Activated CD4-positive, alpha-beta T cell treated with anti-CD3 and anti-CD28 coated beads for 24 hours (primary cell): ENCODE measurements at regions not wholly inside any gene's neighbourhood (a gene's known extent, or its start where the extent isn't known, plus 50 kb on each side); places are given as distances from the start of the nearest gene placed in this dataset.

Experiments used
- DNase-seq, 2 donors: peaks; one replicate each; pipeline ENCODE4 v3.0.0-alpha.2; 2020; ENCODE audit warnings: low read depth in 2 of 2

- no peak for DNase-seq
These were observed 409.9 kb downstream of the MTX2 start for GRCh38 chr2:176679061-176679669.

- no peak for DNase-seq
These were observed 411.8 kb downstream of the MTX2 start for GRCh38 chr2:176680916-176681516.

GRCh38 chr2:176681584-176682115 lies 412.4 kb downstream of the MTX2 start:
- DNase-seq: no peak

DNA sequence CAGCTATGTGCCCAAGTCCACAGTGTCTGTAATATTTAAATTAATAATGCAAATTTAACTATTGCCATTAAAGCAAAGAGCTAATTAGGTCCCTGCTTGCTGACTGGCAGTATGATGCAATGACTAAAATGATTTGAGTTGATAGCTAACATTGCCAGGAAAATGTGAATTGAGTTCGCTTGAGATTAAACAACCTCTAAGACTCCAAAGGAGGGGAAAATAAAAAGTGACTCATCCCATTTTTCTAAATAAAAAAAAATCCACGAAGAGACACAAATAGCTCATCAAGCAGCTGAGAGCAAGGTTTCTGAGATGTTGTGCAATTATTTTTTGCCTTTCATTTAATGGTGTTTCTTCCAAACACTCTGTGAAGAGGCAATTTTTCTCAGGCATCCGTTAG lies 413.0 kb downstream of the MTX2 start:
- no peak for DNase-seq

DNA sequence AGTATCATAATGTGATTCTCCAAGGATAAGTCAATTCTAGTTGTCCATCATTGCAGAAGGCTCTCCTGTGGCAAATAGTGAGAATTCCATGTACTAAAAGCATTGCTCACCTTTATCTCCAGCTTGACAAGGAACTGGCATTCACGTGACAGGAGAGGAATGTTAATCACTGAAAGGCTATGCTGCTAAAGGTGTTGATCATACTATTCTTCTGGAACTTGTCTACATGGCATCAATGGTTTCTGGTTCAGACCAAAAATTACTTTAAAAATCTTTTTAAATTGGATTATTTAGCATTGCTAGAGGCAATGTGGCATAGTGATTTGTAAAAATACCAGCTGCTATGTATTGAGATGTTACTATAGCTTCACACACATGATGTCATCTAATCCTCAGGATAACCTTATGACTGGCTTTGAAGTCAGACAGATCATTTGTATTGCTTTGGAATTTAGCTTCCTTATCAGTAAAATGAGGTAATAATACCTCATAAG lies 414.4 kb downstream of the MTX2 start:
- no peak for DNase-seq

DNA sequence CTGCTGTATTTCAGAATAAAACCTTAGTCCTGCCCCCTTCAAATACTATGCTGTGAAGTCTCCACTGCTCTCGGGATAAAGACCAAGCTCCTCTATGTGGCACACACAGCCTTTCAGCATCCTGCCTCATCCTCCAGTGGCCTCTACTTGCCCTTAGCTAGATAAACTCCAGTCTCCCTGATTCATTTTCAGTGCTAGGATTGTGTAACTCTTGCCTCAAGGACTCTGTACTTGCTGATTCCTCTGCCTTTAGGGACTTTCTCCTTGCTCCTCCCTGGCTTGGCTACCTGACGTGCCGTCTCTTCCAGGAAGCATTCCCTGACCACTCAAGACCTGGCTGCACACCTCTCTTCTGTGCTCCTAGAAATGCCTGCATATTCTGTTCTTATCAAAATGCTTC lies 416.7 kb downstream of the MTX2 start:
- DNase-seq: no peak

DNA sequence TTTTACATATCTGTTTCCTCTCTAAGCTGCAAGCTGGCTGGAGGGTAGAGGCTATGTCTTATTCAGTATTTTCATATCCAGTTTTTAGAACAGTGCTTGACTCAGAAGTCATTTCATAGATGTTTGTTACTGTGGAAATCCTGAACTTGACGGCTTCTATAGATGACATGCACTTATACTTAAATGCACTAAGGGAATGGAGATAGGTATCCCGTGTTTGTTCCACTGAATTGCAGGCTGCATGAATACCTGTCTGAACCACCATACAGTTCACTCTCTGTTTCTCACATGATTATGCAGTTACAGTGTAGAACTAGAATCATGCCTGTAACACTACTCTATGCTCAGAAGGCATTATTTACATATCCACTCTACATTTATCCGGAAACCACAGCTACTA lies 417.1 kb downstream of the MTX2 start:
- no peak for DNase-seq

GRCh38 chr2:176687342-176687741 lies 418.1 kb downstream of the MTX2 start:
- no peak for DNase-seq

GRCh38 chr2:176687944-176688343 lies 418.7 kb downstream of the MTX2 start:
- no peak for DNase-seq

GRCh38 chr2:176689711-176690110 lies 420.5 kb downstream of the MTX2 start:
- no peak for DNase-seq

DNA sequence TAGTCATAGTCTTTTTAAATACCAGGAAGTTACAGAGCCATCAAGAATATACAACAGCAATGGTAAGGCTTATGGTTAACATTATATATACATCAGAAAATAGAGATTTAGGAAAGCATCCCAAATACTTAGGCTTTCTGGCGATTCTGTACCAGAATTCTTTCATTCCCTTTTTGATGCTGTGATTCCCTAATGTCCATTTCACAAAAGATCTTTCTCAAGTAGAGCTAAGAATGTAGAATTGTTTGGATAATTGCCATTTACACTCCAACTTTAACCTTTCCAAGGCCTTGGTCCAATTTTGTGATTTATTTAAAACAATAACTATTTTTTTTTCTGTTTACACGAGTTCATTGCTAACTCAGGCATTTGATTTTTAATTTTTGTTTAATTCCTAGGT lies 422.2 kb downstream of the MTX2 start:
- no peak for DNase-seq

GRCh38 chr2:176692533-176692932 lies 423.3 kb downstream of the MTX2 start:
- DNase-seq: no peak

DNA sequence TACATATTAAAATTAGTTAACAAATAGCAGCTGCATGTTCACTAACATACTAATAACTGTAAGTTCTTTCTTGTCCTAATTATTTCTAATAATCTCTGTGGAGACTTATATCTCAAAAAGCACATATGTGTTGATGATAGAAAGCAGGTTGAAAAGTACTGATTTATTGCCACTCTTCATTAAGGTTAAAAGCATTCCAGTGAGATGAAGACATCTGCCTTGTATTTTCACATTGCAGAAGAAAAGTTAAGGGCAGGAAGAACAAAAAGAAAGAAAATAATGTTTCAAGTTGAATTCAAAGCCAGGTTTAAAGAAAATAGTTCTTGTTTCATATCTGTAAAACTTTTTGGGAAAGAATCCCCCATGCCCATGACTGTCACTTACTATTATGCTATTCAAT lies 429.9 kb downstream of the MTX2 start:
- no peak for DNase-seq

DNA sequence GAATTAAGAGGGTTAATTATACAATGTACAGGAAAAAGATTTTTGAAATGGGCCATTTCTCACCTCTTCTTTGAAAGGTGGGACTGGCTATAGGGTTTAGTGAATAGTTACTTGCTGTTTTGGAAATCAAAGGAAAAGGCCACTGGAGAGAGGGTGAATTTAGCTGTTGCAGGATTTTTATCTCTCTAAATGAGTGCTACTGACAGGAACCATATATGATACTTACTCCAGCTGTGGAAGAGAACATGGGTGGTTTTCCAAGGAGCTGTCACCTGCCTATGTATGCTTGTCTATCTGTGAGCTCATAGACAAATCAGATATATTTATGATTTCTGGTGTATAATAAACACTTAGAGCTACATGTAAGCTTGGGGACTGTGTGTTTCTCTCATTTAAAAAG lies 430.4 kb downstream of the MTX2 start:
- no peak for DNase-seq

- no peak for DNase-seq
These were observed 432.9 kb downstream of the MTX2 start for GRCh38 chr2:176702131-176702530.

DNA sequence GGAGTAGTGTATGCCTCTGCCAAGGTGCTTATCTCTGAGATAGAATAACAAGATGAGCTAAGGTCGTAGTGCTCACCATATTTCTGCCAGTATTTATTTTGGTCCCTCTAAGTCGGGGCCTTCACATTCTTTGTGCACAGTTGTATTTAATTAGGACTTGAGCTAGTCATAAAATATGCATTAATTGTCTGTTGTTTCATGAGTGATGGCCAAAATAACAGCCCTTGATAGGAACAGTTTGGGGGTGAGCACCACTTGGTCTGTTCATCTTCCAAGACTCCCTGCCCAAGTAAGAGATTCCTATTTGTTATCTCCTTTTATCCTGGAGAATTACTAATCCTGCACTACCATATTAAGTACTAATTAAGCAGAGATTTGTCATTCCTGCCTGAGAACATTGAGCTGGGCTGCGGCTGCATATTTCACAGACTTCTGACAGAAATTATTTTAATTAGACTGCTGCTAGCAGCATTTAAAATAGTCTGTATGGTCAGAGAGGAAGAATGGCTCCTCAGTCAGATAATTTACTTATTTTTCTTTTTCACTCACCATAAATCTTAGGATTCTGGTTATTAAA lies 435.1 kb downstream of the MTX2 start:
- no peak for DNase-seq

DNA sequence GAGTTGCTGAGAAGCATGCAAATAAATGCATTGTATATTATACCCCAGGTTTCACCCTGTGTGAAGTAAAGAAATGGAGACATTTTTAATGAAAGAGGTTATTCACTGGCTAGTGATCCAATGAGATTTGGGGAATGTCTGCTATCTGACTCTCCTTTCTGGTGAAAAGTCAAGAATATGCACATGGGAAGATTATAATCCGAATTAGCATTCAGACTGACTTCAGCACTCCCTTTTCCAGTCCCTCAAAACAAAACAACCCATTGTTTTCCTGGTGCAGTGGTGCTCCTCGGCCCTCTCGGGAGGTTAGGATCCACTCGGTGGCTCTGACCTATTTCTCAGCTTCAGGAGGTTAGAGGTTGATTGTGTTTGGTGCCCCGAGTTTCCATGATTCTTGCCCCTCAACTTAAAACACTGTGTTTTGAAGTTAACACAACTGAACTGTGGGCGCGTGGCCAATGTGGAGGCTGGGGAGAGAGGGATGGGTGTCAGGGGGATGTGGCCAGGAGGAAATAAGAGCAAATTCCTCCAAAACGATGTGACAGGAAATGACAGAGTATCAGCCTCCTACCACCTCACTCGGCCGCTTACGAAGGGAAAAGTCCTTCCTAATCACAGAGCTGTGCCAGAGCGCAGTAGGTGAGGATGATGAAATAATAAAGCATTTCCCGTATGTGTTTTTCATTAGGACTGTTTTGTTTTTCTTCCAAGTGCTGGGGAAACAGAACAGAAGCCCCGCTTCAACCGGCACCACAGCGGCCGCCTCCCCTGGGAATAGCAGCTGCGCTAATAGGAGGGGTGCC lies 440.1 kb downstream of the MTX2 start:
- DNase-seq: no peak

GRCh38 chr2:176709991-176710390 lies 440.7 kb downstream of the MTX2 start:
- DNase-seq: no peak

- no peak for DNase-seq
These were observed 441.5 kb downstream of the MTX2 start for GRCh38 chr2:176710657-176711186.

DNA sequence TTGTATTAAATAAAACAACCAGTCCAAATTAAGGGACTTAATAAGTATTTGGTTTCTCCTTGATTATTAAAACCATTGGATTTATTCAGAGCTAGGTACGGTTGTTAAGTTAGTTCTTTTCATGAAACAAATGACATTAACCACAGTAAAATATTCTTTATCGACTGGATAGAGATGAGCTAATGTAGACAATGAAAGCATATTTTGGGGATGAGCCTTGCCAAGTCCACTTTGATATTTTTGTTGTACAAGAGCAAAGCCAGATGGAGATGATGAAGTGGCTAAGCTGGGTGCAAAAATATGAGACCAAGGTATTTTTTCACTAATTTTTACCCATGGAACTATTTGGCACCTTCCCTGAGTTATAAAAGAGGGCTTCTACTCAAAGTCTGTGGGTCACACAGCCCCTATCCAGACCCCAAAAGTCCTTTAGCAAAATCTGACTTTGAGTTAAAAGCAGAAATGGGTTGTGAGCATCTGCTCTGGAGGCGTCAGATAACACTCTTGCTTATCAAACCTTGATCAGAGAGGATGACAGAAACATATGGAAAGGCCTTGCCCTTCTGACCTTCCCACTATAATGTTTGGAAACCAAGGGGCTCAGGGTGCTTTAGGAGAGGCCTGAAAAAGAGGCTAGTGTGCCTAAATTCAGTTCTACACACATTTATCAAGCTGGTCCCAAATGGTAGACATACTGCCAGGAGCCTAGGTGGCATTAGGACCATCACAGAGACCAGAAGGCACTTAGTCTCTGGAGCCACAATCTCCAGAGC lies 456.8 kb downstream of the MTX2 start:
- no peak for DNase-seq

GRCh38 chr2:176727696-176728095 lies 458.5 kb downstream of the MTX2 start:
- DNase-seq: no peak
